SK-N-MC (cell line): ENCODE measurements at regions not wholly inside any gene's neighbourhood (a gene's known extent, or its start where the extent isn't known, plus 50 kb on each side); places are given as distances from the start of the nearest gene placed in this dataset.

Experiments
- FOXP2 ChIP-seq: optimal IDR thresholded peaks from 2 replicates; pipeline ENCODE3; 2011; ENCODE audit warnings: mild to moderate bottlenecking, moderate library complexity; ENCODE audit not compliant: insufficient read depth; ENCODE audit errors: extremely low read length, control extremely low read depth
- POLR2AphosphoS5 ChIP-seq: IDR thresholded peaks from 2 replicates; pipeline ENCODE4 v1.6.1; 2012; ENCODE audit warnings: mild to moderate bottlenecking, low read depth, low read length, borderline replicate concordance

DNA sequence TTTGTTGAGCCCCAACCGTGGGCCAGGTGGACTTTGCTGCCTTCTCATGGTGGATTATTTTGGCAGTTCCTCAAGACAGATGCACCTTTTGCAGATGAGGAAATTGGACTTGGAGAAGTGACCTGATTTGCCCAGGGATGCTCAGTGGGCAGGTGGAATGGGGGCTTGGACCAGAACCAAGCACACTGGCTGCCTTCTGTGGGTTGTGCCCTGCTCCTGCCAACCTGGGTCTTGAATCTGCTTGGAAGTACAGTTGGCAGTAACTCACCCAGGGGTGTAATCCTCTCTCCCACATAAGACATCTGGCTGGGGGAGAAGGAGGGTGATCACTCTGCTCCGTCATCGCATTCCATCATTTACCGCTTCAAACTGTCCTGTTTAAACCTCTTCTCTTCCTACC, 110.5 kb upstream of the GPR26 start:
- TF ChIP-seq POLR2AphosphoS5: no peak
- no peak for TF ChIP-seq FOXP2
